ENCODE measurements at regions not wholly inside any gene's neighbourhood (a gene's known extent, or its start where the extent isn't known, plus 50 kb on each side); places are given as distances from the start of the nearest gene placed in this dataset.

- Histone ChIP-seq H4K8ac (replicated peaks; ENCODE audit: insufficient read length, low read depth, low read length) (no peak overlapping the region), H4K5ac (ENCODE audit: insufficient read length, low read depth, low read length) (no peak overlapping the region), H2BK12ac (ENCODE audit: insufficient read length, low read depth, low read length) (no peak overlapping the region), H3K23me2 (ENCODE audit: insufficient read length, low read depth, low read length, poor library complexity, severe bottlenecking) (no peaks in the 10 kb centered on the region), H3K14ac (ENCODE audit: insufficient read depth, low read length) (no peak overlapping the region; the same call in 1 of the 2 replicates), H3K9me3 (ENCODE audit: control insufficient read depth, low read depth, low read length) (no peaks in the 10 kb centered on the region), H2BK120ac (ENCODE audit: low read depth, low read length, poor library complexity, severe bottlenecking) (no peak overlapping the region), H2BK20ac (ENCODE audit: low read depth, low read length, poor library complexity, severe bottlenecking) (no peak overlapping the region), H3K27me3 (ENCODE audit: insufficient read depth, low read length) (no peaks in the 10 kb centered on the region), H2AK5ac (ENCODE audit: insufficient read length, low read length) (no peak overlapping the region), H4K20me1 (ENCODE audit: control insufficient read depth, insufficient read depth, insufficient read length) (no peaks in the 10 kb centered on the region), H3K9ac (ENCODE audit: extremely low read depth, insufficient read length, low read length) (no peak overlapping the region), H3K79me1 (ENCODE audit: insufficient read depth, low read depth, low read length, poor library complexity, severe bottlenecking) (no peaks in the 10 kb centered on the region), H3K27ac (ENCODE audit: insufficient read length, low read depth, low read length) (no peak overlapping the region), H3T11ph (ENCODE audit: low read length) (no peak overlapping the region), H3K4me1 (ENCODE audit: insufficient read depth, low read length) (no peaks in the 10 kb centered on the region), H2BK15ac (ENCODE audit: low read depth, low read length) (no peak overlapping the region), H3K23ac (ENCODE audit: insufficient read length, low read depth, low read length) (no peak overlapping the region), H3K56ac (ENCODE audit: insufficient read length, low read depth, low read length) (no peak overlapping the region), H3K4ac (ENCODE audit: low read depth, low read length) (no peak overlapping the region), H4K91ac (ENCODE audit: insufficient read length, low read depth, low read length) (no peak overlapping the region), H2AFZ (ENCODE audit: low read length) (no peak overlapping the region), H3K79me2 (ENCODE audit: insufficient read depth, low read length) (no peaks in the 10 kb centered on the region), H3K18ac (ENCODE audit: insufficient read length, low read depth, low read length) (no peak overlapping the region), H2BK5ac (ENCODE audit: insufficient read length, low read length) (no peak overlapping the region), H3K4me2 (ENCODE audit: insufficient read depth, insufficient read length, low read length) (no peak overlapping the region)
- Mint-ChIP-seq H3K4me3 (no peak overlapping the region), H3K4me1 (no peaks in the 10 kb centered on the region), H3K27ac (no peak overlapping the region), H3K36me3 (ENCODE audit: insufficient read depth in 1 of 3, low read depth in 3 of 3) (no peaks in the 10 kb centered on the region; a peak in 1 of 7 replicates), H3K9me3 (no peaks in the 10 kb centered on the region), H3K27me3 (ENCODE audit: low read depth) (peaks cover 5% of the 10 kb centered on the region)
- no peak for DNase-seq
- WGBS (ENCODE audit: extremely low coverage, insufficient read length, low lambda C conversion rate): no CpG with 5 or more reads among the region's 2 CpGs
- no peak for TF ChIP-seq CTCF (conservative IDR thresholded peaks at IDR 0.05)
Observed at GRCh38 chr11:15903246-15903645, 453.1 kb downstream of the SOX6 start.

Data from H9 (cell line).